CD4-positive, alpha-beta T cell (primary cell): ENCODE measurements at regions not wholly inside any gene's neighbourhood (a gene's known extent, or its start where the extent isn't known, plus 50 kb on each side); places are given as distances from the start of the nearest gene placed in this dataset.

Experiments
- ATAC-seq: fragments of 200-7000 bp; cut with Tn5 transposase; one replicate; pipeline ENCODE4 v1.10.0; 2022; ENCODE audit warnings: mild to moderate bottlenecking; ENCODE audit not compliant: poor library complexity
- CTCF ChIA-PET: fragments of 350-600 bp; sonication (Branson Sonifier 250); formaldehyde crosslinking; loops from one replicate; lab custom pipeline; 2021; ENCODE audit warnings: antibody characterized with exemption, inconsistent platforms; lab: Charles Lee
- POLR2A ChIA-PET: fragments of 350-600 bp; sonication (Branson Sonifier 250); formaldehyde crosslinking; loops from one replicate; lab custom pipeline; 2021; ENCODE audit warnings: antibody characterized with exemption, inconsistent platforms; lab: Charles Lee
- DNase-seq, 14 experiments: peaks; one replicate each; pipeline ENCODE4 v3.0.0-alpha.2; 2013 to 2020; ENCODE audit warnings: mixed read lengths in 2 of 14
- H3K27ac ChIP-seq, 2 donors: one replicate each; pipeline versions ENCODE4 v1.5.1 to v1.7.0; 2013; ENCODE audit warnings: low read length in 2 of 2, low read depth in 1 of 2, mild to moderate bottlenecking in 1 of 2
- H3K27me3 ChIP-seq, 2 experiments: 1 replicate in 1 of 2; 2 replicates in 1 of 2; pipeline versions ENCODE4 v1.6.1 to v1.7.0; 2013; ENCODE audit warnings: low read length in 2 of 2, control low read depth in 1 of 2, mild to moderate bottlenecking in 1 of 2, moderate library complexity in 1 of 2; ENCODE audit not compliant: insufficient read depth in 2 of 2, control insufficient read depth in 1 of 2
- H3K36me3 ChIP-seq: one replicate; pipeline ENCODE4 v1.6.1; 2013; ENCODE audit warnings: low read length, control low read depth; ENCODE audit not compliant: insufficient read depth
- H3K4me1 ChIP-seq: one replicate; pipeline ENCODE4 v1.6.1; 2013; ENCODE audit warnings: low read length, control low read depth; ENCODE audit not compliant: insufficient read depth
- H3K4me3 ChIP-seq: one replicate; pipeline ENCODE4 v1.5.1; 2013; ENCODE audit warnings: mild to moderate bottlenecking, low read length, moderate library complexity
- H3K9me3 ChIP-seq, 2 experiments: 1 replicate in 1 of 2; 2 replicates in 1 of 2; pipeline versions ENCODE4 v1.6.1 to v1.7.0; 2013; ENCODE audit warnings: low read length in 2 of 2, mild to moderate bottlenecking in 2 of 2, control low read depth in 1 of 2, moderate library complexity in 1 of 2; ENCODE audit not compliant: control insufficient read depth in 1 of 2, insufficient read depth in 1 of 2
- H3K27ac Mint-ChIP-seq: one replicate; pipeline ENCODE4 v1.8.0; 2020; ENCODE audit warnings: mixed read lengths
- H3K27me3 Mint-ChIP-seq: one replicate; pipeline ENCODE4 v1.8.0; 2021; ENCODE audit warnings: mixed read lengths
- H3K36me3 Mint-ChIP-seq: one replicate; pipeline ENCODE4 v1.8.0; 2021; ENCODE audit warnings: low read depth, mixed read lengths
- H3K4me1 Mint-ChIP-seq: one replicate; pipeline ENCODE4 v1.8.0; 2021; ENCODE audit warnings: low read depth, mixed read lengths
- H3K4me3 Mint-ChIP-seq: one replicate; pipeline ENCODE4 v1.8.0; 2020; ENCODE audit warnings: mild to moderate bottlenecking, mixed read lengths
- H3K9me3 Mint-ChIP-seq: one replicate; pipeline ENCODE4 v1.8.0; 2020; ENCODE audit warnings: mixed read lengths
- intact Hi-C, 2 experiments: fragments of 100-400 bp; cut with DNase I in 1 of 2; cut with micrococcal nuclease in 1 of 2; formaldehyde crosslinking; loops; one replicate each; pipeline versions ENCODE4 v1.15.1 to v1.9.0; 2023 to 2025; cut with DNase I, micrococcal nuclease
- TF ChIP-seq, protein P1 (sequence below): fragments of 200-600 bp; IDR thresholded peaks from one replicate; pipeline ENCODE4 v1.8.0; 2022; ENCODE audit warnings: antibody characterized with exemption, mild to moderate bottlenecking

DNA sequence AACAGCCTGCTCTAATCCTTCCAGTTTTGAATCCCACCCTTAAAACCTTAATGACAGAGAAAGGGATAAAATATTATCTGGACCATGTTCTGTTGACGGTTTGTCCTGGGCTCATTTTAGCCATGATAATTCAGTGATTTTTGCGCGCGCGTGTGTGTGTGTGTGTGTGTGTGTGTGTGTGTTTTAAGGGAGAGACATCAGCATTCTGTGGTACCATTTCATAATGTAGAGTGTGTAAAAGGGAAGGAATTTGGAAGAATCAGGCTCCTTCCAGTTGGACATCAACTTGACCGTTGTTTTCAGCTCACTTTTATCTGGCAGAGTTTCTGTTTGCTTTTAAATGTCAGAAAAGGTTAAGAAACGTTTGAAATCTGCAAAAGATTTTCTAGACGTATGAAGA is 535.5 kb downstream of the TNS1 start:
- Histone ChIP-seq H3K9me3 (no peaks in the 10 kb centered on the region), H3K27me3 (no peaks in the 10 kb centered on the region), H3K36me3 (no peaks in the 10 kb centered on the region), H3K4me1 (no peaks in the 10 kb centered on the region), H3K4me3 (no peak overlapping the region), H3K27ac (no peak overlapping the region)
- ATAC-seq (no peak), DNase-seq (no peak)
- no peak overlapping the region for H3K27ac Mint-ChIP-seq
- TF ChIP-seq, protein P1, sequence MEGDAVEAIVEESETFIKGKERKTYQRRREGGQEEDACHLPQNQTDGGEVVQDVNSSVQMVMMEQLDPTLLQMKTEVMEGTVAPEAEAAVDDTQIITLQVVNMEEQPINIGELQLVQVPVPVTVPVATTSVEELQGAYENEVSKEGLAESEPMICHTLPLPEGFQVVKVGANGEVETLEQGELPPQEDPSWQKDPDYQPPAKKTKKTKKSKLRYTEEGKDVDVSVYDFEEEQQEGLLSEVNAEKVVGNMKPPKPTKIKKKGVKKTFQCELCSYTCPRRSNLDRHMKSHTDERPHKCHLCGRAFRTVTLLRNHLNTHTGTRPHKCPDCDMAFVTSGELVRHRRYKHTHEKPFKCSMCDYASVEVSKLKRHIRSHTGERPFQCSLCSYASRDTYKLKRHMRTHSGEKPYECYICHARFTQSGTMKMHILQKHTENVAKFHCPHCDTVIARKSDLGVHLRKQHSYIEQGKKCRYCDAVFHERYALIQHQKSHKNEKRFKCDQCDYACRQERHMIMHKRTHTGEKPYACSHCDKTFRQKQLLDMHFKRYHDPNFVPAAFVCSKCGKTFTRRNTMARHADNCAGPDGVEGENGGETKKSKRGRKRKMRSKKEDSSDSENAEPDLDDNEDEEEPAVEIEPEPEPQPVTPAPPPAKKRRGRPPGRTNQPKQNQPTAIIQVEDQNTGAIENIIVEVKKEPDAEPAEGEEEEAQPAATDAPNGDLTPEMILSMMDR: no peak
- ChIA-PET POLR2A (no interaction called here), CTCF (no interaction called here)
- no peaks in the 10 kb centered on the region for H3K4me1 Mint-ChIP-seq
- no peaks in the 10 kb centered on the region for H3K27me3 Mint-ChIP-seq
- intact Hi-C loops: no loop called here
- H3K36me3 Mint-ChIP-seq: no peaks in the 10 kb centered on the region
- H3K4me3 Mint-ChIP-seq: no peak overlapping the region
- H3K9me3 Mint-ChIP-seq: no peaks in the 10 kb centered on the region

DNA sequence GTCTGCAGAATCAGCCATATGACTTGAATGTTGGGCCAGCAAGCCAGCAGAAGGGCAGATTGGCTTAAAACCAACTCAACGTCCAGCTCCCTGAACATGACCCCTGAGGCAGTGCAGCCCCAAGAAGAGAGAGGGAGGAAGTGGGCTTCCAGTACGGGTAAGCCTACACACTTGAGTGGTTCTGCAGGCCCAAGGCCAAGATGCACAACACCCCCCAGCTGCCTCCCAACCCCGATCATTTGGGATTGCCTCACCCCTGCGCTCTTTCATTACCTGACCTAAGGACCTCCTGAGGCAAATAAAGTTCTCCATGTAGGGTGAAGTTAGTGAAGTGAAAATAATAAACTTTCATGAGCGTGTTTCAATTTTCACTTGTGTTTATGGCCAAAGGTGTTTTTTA is 536.0 kb downstream of the TNS1 start:
- Histone ChIP-seq H3K4me1 (no peaks in the 10 kb centered on the region), H3K27me3 (no peaks in the 10 kb centered on the region), H3K36me3 (no peaks in the 10 kb centered on the region), H3K4me3 (no peak overlapping the region), H3K9me3 (no peaks in the 10 kb centered on the region), H3K27ac (no peak overlapping the region)
- no peaks in the 10 kb centered on the region for H3K36me3 Mint-ChIP-seq
- TF ChIP-seq, protein P1: no peak
- H3K4me1 Mint-ChIP-seq: no peaks in the 10 kb centered on the region
- POLR2A ChIA-PET: no interaction called here
- H3K27ac Mint-ChIP-seq: no peak overlapping the region
- intact Hi-C loops: no loop called here
- no peak for ATAC-seq
- no peaks in the 10 kb centered on the region for H3K27me3 Mint-ChIP-seq
- CTCF ChIA-PET: no interaction called here
- H3K4me3 Mint-ChIP-seq: no peak overlapping the region
- no peak for DNase-seq
- H3K9me3 Mint-ChIP-seq: no peaks in the 10 kb centered on the region

DNA sequence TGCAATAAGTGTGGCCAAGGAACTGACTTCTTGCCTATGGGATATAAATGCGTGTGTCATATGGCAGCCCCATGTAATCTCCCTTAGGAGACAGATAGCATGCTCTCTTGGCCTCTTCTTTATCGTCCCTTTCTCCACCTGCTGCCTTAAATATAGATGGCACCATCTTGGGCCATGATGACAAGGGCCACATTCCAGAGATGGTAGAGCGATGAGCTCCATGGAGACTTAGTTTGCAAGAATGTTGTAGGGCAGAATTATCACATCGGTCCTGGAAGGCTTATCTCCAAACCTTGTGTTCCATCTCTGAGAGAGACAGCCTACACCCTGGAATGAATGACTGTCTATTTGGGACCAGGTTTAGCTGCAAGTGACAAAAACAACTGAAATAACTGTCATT is 536.7 kb downstream of the TNS1 start:
- no peaks in the 10 kb centered on the region for H3K4me1 ChIP-seq
- Mint-ChIP-seq H3K27ac (no peak overlapping the region), H3K36me3 (no peaks in the 10 kb centered on the region), H3K9me3 (no peaks in the 10 kb centered on the region), H3K4me3 (no peak overlapping the region), H3K4me1 (no peaks in the 10 kb centered on the region), H3K27me3 (no peaks in the 10 kb centered on the region)
- H3K4me3 ChIP-seq: no peak overlapping the region
- no peaks in the 10 kb centered on the region for H3K27me3 ChIP-seq
- H3K9me3 ChIP-seq: no peaks in the 10 kb centered on the region
- no peak for ATAC-seq
- ChIA-PET POLR2A (no interaction called here), CTCF (no interaction called here)
- TF ChIP-seq, protein P1: no peak
- intact Hi-C loops: no loop called here
- H3K27ac ChIP-seq: no peak overlapping the region
- no peak for DNase-seq
- no peaks in the 10 kb centered on the region for H3K36me3 ChIP-seq
